HG03469 (cell line): ENCODE measurements at regions not wholly inside any gene's neighbourhood (a gene's known extent, or its start where the extent isn't known, plus 50 kb on each side); places are given as distances from the start of the nearest gene placed in this dataset.

Experiments used
- ATAC-seq: cut with Tn5 transposase; IDR thresholded peaks from one replicate; pipeline ENCODE4 v1.9.1; 2021; ENCODE audit warnings: mild to moderate bottlenecking, moderate library complexity, moderate number of reproducible peaks; ENCODE audit not compliant: unreplicated experiment

DNA sequence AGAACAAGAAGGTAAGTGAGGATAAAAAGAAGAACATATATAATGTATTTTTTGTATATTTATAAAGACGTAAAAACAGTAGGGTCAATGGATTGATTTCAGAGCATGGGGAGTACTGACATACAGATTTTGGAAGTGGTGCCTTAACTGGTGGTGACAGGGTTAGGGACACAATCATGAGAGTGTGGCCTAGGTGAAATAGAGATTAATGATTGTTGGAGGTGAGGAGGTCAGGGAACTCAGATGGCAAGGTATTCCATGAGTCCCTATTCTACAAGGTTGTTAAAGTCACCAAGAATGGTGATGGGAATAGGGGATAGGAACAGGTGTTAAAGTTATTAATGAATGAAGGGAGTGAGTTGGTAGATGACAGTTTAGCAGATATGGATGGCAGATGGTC, 210.8 kb downstream of the SEMA6A start:
- no peak for ATAC-seq

DNA sequence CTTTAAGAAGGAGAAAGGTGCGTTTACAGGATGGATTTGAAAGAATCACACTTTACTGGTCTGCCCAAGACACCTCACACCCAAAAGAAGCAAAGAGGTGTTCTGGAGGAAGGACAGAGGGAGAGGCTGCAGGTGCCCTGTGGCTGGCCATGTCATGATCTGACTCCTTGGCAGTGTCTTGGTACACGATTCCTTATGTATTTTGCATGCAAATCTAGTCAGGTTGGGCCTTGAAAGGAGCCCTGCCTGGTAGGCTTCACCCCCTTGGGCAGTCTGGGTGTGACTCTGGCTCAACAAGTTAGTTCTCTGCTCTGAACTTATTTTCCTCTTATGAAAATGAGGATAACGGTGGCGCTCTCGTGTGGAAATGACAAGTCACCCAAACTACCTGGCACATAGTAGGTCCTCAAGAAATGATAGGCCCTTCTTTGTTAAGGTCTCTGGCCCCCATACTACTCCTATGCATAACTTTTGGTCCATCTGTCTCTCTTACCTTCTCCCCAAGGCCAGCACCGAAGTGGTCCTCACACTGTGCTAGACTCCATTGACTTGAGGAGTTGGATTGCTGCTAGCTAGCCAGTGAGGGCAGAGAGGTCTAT, 212.5 kb downstream of the SEMA6A start:
- no peak for ATAC-seq

DNA sequence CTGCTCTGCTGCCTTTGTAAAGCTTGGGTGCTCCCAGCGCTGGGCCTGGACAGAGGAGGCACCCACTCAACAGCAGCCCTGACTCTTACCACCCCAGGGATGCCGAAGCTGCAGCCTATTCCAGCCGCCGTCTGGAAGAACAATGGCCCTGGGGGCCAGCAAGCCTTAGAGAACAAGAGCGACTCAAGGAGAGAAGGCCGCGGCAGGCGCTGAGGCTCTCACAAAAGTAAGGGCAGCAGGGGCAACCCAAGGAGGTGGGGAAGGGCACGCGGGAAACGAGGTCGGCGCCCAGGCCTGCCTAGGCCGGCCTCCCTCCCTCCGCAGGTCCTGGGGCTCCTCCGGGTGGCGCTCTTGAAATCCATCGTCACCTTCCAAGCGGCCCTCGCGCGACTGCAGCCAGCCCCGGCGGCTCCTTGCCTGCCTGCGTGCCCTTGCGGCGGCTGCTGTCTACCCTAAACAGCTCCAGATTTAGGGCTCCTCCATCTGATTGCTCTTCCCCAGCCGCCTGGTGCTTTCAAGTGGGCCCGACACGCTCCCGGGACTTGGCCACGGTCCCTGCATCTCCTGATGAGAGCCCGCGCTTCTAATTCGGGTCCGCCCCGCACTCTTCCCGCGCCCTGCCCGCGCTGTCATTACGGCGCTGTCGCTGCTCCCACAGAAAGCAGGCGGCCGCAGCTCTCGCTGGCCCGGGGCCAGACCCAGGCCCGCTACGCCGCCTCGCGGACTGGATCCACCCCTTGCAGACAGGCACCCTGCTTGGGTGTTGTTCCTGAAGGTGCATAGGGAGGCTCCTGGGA, 213.3 kb downstream of the SEMA6A start:
- ATAC-seq: no peak

DNA sequence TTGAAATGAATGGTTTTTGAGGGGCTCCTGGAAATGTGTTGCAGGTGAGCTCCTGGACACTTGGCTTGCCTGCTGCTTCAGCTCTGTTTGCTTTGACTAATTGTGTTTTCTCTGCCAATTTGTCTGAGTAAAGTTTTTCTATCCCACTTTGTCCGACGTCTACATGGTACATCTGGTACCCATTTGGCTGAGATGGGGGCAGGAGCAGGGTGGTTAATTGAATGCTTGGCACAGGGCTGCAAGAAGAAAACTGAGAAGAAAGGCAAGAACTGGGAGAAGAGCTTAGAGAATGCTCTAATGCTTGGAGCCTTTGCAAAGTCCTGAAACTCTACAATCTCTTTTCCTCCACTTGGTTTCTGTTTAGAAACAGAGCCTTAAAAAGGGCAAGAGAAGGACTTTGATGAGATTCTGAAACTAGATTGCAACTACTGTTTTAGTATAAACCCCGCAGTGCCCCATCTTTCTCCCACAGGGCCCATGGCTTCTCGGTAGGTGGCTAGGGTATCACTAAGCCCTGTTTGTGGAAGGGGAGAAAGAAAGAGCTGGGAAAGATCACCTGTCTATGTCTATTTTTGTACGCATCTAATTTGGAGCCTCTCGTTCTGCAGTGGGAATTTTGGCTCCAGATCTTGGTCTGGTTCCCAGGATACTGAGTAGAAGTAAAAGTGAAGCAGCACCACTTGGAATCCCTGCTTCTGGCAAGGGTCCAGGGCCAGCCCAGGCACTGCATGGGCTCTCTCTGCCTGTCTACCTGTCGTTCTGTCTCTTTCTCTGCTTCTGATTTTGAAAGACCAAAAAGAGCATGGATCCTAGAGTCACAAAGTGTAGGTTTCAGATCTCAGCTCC, 214.4 kb downstream of the SEMA6A start:
- no peak for ATAC-seq

DNA sequence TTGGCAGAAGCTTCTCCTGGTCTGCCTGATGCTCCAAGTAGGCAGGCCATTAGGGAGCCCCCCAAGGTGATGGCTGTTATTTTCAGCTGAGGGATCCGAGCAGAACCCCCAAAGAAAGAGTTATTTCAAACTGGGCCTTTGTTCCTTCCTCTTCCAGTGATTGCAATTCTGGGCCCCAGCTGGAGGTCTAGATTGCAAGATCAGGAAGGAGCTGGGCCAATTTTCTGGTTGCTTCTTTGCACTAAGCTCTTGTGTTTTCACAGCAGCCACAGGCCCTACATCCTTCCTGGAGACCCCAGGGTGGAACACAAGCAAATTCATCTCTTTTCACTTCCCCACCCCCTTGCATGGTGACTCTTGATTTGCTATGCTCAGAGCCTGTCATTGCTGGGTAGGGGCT, 215.0 kb downstream of the SEMA6A start:
- no peak for ATAC-seq

DNA sequence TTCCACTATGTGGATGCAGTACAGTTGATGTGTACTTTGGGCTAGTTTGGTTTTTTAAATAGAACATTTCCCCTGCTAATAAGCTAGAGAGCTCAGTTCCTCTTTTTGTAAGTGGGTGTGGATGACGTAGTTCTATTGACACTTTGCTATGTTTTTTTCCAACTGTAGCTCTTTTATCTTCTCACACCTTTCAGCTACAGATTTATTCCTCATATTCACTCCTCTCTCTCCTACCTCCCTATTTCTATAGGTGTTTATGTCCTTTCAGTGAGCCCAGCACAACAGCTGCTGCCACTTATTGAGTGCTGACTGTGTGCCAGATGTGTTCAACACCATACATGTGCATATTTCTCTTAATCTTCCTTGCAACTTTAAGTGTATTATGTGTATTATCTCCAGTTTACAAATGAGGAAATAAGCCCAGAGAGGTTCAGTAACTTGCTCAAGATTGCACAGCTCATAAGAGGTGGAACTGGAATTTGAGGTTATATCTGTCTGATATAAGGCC, 215.7 kb downstream of the SEMA6A start:
- peak; percentile 100 for ATAC-seq

DNA sequence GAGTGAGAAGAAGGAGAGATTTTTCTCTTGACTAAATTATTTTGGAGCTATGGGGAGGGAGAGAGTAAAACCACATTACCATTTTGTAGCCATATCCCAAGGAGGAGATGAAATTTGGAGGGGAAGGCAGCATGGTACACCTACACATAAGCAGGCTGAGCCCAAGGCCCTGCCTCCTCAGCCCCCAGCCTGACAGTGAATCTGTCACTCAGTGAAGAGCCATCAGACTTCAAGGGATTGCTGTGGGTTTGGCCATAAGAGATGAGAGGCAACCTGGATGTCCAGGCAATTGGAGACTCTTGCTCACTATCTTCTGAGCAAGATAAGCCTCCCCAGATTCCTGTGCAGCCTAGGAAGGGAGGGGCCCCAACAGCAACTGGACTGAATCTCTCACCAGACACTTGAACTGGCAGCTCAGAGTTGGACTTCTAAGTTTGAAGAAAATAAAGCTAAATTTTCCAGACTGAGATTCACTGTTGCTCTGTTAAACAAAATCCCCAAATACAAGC, 216.6 kb downstream of the SEMA6A start:
- ATAC-seq: no peak

DNA sequence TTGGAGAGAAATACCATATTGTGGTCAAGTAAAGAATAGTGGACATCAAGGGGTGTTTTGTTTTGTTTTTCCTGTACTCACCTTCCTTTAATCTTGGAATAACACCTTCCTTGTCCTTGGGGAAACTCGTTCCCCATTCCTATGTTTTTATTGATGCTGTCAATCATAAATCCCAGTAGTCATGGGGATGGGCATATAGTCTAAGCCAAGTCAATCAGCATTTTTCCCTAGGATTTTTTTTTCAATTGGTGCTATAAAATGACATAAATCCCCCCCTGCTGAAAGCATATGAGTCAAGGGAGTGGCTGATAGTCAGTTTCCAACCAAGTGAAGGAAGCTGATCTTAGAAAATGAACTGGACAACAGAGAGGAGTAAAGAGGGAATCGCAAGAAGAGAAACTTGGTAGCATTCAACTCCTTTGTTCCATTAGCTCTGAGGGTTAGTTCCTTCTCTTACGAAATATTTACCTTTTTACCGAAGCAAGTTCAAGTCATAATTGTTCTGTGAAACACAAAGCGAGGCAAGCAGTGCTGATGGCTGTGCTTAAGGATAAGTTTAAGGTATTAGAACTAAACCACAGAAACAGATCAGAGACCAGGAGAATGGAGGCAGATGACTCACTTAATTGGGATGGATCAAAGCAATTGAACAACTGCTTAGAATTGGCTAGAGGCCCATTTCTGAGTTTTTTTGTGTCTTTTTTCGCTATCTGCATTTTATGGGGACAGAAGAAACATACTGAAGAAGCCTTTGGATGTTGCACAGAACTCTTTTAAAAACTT, 218.6 kb downstream of the SEMA6A start:
- no peak for ATAC-seq

DNA sequence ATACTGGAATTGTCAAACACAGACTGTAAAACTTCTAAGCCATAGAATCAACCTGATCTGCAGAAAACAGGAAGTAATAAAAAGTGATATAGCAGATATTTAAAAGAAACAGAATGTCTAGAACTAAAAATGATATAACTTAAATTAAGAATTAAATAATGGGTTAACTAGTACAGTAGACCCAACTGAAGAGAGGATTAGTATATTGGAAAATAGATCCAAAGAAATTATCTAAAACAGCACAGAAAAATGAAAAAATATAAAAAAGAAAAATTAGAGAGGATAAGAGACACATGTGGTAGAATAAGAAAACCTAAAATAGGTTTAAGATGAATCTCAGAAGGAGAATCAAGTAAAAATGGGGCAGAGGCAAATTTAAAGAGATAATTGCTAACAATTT, 219.9 kb downstream of the SEMA6A start:
- no peak for ATAC-seq

DNA sequence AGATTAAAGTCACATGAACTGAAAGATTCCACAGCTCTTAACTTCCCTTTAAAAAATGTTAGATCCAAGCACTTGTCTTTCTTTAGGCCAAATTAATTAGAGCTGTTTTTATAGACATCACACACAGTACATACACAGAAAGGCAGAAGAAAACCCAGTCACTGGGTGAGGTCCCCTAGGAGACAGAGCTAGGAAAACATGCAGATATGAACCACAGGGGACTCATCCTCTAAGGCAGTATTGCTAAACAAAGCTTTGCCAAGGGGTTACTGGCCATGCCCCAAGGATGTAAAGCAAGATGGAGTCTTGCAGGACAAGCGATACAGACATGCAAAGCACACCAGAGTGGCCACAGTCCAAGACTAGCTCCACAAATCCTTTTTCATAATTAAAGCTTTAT, 227.0 kb downstream of the SEMA6A start:
- ATAC-seq: no peak

DNA sequence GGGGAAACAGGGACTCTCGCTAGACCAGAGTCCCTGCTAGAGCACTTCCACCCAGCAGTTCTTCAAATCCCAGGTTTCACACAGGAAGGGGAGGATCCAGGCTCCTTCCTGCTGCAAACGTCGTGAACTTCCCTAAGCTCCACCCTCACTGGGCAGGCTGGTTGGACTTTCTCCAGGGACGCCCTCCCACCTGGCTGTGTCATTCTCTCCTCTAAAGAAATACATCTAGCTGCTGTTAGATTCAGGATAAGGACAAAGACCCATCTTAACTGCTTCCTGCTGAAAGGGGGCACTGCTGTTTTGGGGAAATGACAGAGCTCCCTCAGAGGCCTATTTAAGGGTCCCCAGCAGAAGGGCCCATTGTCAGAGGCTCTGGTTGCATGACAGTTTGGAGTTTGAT, 230.7 kb downstream of the SEMA6A start:
- no peak for ATAC-seq
